Stimulated activated CD4-positive, alpha-beta T cell treated with anti-CD3 and anti-CD28 coated beads, TNF-alpha, amount 100 ng/mL, for 48 hours (primary cell): ENCODE measurements at regions not wholly inside any gene's neighbourhood (a gene's known extent, or its start where the extent isn't known, plus 50 kb on each side); places are given as distances from the start of the nearest gene placed in this dataset.

ENCODE experiments used
- DNase-seq, 3 donors: peaks; one replicate each; pipeline ENCODE4 v3.0.0-alpha.2; 2020; ENCODE audit warnings: low read depth in 3 of 3

GRCh38 chr6:113796038-113796437, 61.1 kb upstream of the MARCKS start:
- DNase-seq, result no peak

GRCh38 chr6:113802779-113803178, 54.4 kb upstream of the MARCKS start:
- DNase-seq, result no peak

- DNase-seq, result no peak
These were observed 51.9 kb upstream of the MARCKS start for GRCh38 chr6:113805173-113805790.

- DNase-seq, result no peak
These were observed 51.2 kb upstream of the MARCKS start for GRCh38 chr6:113805811-113806495.
